Esophagus muscularis mucosa (tissue), 3 donors: ENCODE measurements at regions not wholly inside any gene's neighbourhood (a gene's known extent, or its start where the extent isn't known, plus 50 kb on each side); places are given as distances from the start of the nearest gene placed in this dataset.

Experiments used
- CTCF ChIP-seq, 3 experiments: fragments of 200-600 bp in 2 of 3; fragments of 450-650 bp in 1 of 3; sonication (generic) in 2 of 3; IDR thresholded peaks; one replicate each; pipeline ENCODE4 v1.5.1; 2017 to 2019; ENCODE audit warnings: antibody characterized with exemption in 3 of 3, mild to moderate bottlenecking in 2 of 3, moderate library complexity in 1 of 3
- POLR2A ChIP-seq: fragments of 450-650 bp; IDR thresholded peaks from one replicate; pipeline ENCODE4 v1.6.1; 2017; ENCODE audit warnings: antibody characterized with exemption, moderate library complexity, mild to moderate bottlenecking, low read depth
- POLR2AphosphoS5 ChIP-seq, 2 donors: sonication (generic); formaldehyde crosslinking; IDR thresholded peaks; one replicate each; pipeline ENCODE4 v1.6.1; 2017; ENCODE audit warnings: antibody characterized with exemption in 2 of 2

GRCh38 chr18:71725256-71725655 is 818.9 kb downstream of the CBLN2 start:
- TF ChIP-seq POLR2A (no peak), CTCF (IDR thresholded peaks at IDR 0.05) (no peak), POLR2AphosphoS5 (IDR thresholded peaks at IDR 0.05) (no peak)
